SK-N-SH treated with all-trans-retinoic acid at 6 μM for 48 hours (cell line): ENCODE measurements at regions not wholly inside any gene's neighbourhood (a gene's known extent, or its start where the extent isn't known, plus 50 kb on each side); places are given as distances from the start of the nearest gene placed in this dataset.

Experiments used
- ATAC-seq: fragments of 200-7000 bp; cut with Tn5 transposase; 3 replicates; pipeline ENCODE4 v1.9.1; 2020; ENCODE audit warnings: mild to moderate bottlenecking, moderate library complexity
- BACH2 ChIP-seq: fragments of 250-450 bp; sonication (Bioruptor Pico); IDR thresholded peaks from 2 replicates; pipeline ENCODE4 v1.9.0; 2021; ENCODE audit warnings: mild to moderate bottlenecking, borderline replicate concordance
- ESRRG ChIP-seq: fragments of 250-450 bp; sonication (Bioruptor Pico); IDR thresholded peaks from 2 replicates; pipeline ENCODE4 v1.6.1; 2021; ENCODE audit warnings: mild to moderate bottlenecking
- GLIS3 ChIP-seq: fragments of 250-450 bp; sonication (Bioruptor Pico); IDR thresholded peaks from 2 replicates; pipeline ENCODE4 v1.5.0; 2020; ENCODE audit warnings: mild to moderate bottlenecking, moderate library complexity
- ISL1 ChIP-seq: fragments of 250-450 bp; sonication (Bioruptor Pico); IDR thresholded peaks from 2 replicates; pipeline ENCODE4 v2.1.2; 2022; ENCODE audit warnings: mild to moderate bottlenecking, moderate library complexity
- PPARA ChIP-seq: fragments of 250-450 bp; sonication (Bioruptor Pico); IDR thresholded peaks from 2 replicates; pipeline ENCODE4 v1.5.0; 2020; ENCODE audit warnings: mild to moderate bottlenecking, borderline replicate concordance
- SNAI2 ChIP-seq: fragments of 250-450 bp; sonication (Bioruptor Pico); IDR thresholded peaks from 2 replicates; pipeline ENCODE4 v1.5.0; 2020; ENCODE audit warnings: mild to moderate bottlenecking, moderate library complexity
- ZC3H10 ChIP-seq: fragments of 250-450 bp; sonication (Bioruptor Pico); IDR thresholded peaks from 2 replicates; pipeline ENCODE4 v1.5.1; 2021; ENCODE audit warnings: mild to moderate bottlenecking, moderate library complexity
- ZFP3 ChIP-seq: fragments of 250-450 bp; sonication (Bioruptor Pico); IDR thresholded peaks from 2 replicates; pipeline ENCODE4 v1.5.0; 2020; ENCODE audit warnings: mild to moderate bottlenecking, moderate library complexity
- ZNF565 ChIP-seq: fragments of 450-650 bp; formaldehyde crosslinking; conservative IDR thresholded peaks from 2 replicates; pipeline ENCODE4 v1.5.0; 2020; ENCODE audit warnings: low read depth, mild to moderate bottlenecking, moderate library complexity
- ZNF70 ChIP-seq: fragments of 450-650 bp; formaldehyde crosslinking; IDR thresholded peaks from 2 replicates; pipeline ENCODE4 v1.5.0; 2020; ENCODE audit warnings: mild to moderate bottlenecking, moderate library complexity
- TF ChIP-seq, protein P1 (sequence below): fragments of 250-450 bp; sonication (Bioruptor Pico); IDR thresholded peaks from 2 replicates; pipeline ENCODE4 v1.8.0; 2021; ENCODE audit warnings: low read depth, mild to moderate bottlenecking, moderate library complexity, borderline replicate concordance
- TF ChIP-seq, protein P2 (sequence below): fragments of 250-450 bp; sonication (Bioruptor Pico); IDR thresholded peaks from 2 replicates; pipeline ENCODE4 v1.5.1; 2020; ENCODE audit warnings: low read depth, mild to moderate bottlenecking, moderate library complexity
- TF ChIP-seq, protein P3 (sequence below): fragments of 250-450 bp; sonication (Bioruptor Pico); IDR thresholded peaks from 2 replicates; pipeline ENCODE4 v1.5.1; 2021; ENCODE audit warnings: mild to moderate bottlenecking, moderate library complexity
- TF ChIP-seq, protein P4 (sequence below): fragments of 250-450 bp; sonication (Bioruptor Pico); IDR thresholded peaks from 2 replicates; pipeline ENCODE4 v1.8.0; 2020; ENCODE audit warnings: mild to moderate bottlenecking, moderate library complexity, borderline replicate concordance

DNA sequence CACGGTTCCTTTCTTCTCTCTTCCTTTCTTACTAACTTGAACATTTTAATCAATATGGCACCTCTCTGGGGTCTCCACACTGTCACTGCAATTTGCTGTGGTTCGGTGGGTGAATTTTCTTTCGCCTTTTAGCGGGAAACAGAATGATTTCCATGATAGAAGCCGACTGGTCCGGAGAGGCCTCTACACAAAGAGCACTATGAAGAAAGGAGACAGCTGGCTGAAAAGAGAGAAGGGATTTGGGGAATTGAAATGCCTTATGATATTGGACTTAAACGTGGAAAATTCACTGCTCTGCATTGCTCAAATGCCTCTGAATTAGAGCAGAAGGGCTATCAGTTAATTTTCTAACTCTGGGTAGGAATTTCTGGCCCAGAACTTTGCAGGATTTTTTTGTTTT is 55.9 kb downstream of the KCNA5 start:
- TF ChIP-seq, protein P1, sequence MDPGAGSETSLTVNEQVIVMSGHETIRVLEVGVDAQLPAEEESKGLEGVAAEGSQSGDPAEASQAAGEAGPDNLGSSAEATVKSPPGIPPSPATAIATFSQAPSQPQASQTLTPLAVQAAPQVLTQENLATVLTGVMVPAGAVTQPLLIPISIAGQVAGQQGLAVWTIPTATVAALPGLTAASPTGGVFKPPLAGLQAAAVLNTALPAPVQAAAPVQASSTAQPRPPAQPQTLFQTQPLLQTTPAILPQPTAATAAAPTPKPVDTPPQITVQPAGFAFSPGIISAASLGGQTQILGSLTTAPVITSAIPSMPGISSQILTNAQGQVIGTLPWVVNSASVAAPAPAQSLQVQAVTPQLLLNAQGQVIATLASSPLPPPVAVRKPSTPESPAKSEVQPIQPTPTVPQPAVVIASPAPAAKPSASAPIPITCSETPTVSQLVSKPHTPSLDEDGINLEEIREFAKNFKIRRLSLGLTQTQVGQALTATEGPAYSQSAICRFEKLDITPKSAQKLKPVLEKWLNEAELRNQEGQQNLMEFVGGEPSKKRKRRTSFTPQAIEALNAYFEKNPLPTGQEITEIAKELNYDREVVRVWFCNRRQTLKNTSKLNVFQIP (CRISPR knock-in tag), result no peak
- no peak for TF ChIP-seq PPARA (CRISPR knock-in tag)
- no peak for ATAC-seq

DNA sequence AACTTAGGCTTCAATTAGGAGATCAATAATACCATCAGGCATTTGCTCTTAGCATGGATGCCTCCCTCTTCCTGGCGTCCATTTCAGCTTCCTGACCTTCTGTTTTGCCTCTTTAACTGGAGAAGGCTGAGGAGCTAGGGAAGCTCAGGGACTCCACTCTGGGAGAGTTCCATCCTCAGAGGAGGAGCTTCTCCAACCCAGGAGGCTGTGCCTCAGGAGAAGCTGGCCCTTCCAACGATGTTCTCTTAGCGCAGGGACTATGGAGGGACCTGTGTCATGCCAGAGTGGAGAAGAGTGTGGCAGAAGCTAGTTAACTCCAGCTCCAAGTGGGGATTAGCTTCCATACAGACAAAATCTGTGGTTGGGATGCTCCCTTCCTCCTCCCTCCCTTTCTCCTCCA is 58.0 kb downstream of the KCNA5 start:
- ATAC-seq, result no peak
- TF ChIP-seq GLIS3 (CRISPR knock-in tag), result no peak
- TF ChIP-seq, all 23 proteins: peak for 0

DNA sequence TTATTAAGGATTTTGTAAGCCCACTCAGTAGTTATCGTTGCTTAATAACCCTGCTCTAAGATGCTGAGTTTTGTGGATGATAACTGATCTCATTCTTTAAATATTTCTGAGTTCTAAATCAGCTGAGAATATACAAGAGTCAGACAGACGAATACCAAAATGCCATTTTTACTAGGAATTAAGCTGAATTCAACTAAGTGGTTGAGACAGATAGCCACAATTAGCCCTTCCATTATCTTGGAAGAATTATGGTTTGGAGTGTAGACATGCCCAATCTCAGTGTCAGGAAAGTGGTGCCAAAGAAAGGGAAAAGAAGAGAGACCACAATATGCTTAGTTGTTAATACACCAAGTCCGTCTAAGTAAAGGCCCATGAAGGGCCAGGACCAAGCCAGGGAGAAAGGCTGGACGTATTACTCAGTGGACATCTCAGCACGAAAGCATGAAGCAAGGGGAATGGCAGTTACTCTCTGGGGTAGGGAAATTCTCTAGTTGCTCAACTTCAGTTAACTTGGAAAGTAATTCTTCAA is 58.6 kb downstream of the KCNA5 start:
- TF ChIP-seq, protein P2, sequence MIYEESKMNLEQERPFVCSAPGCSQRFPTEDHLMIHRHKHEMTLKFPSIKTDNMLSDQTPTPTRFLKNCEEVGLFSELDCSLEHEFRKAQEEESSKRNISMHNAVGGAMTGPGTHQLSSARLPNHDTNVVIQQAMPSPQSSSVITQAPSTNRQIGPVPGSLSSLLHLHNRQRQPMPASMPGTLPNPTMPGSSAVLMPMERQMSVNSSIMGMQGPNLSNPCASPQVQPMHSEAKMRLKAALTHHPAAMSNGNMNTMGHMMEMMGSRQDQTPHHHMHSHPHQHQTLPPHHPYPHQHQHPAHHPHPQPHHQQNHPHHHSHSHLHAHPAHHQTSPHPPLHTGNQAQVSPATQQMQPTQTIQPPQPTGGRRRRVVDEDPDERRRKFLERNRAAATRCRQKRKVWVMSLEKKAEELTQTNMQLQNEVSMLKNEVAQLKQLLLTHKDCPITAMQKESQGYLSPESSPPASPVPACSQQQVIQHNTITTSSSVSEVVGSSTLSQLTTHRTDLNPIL (CRISPR knock-in tag), result no peak
- TF ChIP-seq, protein P3, sequence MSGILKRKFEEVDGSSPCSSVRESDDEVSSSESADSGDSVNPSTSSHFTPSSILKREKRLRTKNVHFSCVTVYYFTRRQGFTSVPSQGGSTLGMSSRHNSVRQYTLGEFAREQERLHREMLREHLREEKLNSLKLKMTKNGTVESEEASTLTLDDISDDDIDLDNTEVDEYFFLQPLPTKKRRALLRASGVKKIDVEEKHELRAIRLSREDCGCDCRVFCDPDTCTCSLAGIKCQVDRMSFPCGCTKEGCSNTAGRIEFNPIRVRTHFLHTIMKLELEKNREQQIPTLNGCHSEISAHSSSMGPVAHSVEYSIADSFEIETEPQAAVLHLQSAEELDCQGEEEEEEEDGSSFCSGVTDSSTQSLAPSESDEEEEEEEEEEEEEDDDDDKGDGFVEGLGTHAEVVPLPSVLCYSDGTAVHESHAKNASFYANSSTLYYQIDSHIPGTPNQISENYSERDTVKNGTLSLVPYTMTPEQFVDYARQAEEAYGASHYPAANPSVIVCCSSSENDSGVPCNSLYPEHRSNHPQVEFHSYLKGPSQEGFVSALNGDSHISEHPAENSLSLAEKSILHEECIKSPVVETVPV (CRISPR knock-in tag), result no peak
- TF ChIP-seq, protein P1 (CRISPR knock-in tag), result no peak
- TF ChIP-seq ZFP3 (no peak), GLIS3 (CRISPR knock-in tag) (no peak), ZC3H10 (CRISPR knock-in tag) (no peak), ISL1 (peak; percentile 53)
- ATAC-seq, result peak; percentile 56; the same call in 2 of the 3 replicates

DNA sequence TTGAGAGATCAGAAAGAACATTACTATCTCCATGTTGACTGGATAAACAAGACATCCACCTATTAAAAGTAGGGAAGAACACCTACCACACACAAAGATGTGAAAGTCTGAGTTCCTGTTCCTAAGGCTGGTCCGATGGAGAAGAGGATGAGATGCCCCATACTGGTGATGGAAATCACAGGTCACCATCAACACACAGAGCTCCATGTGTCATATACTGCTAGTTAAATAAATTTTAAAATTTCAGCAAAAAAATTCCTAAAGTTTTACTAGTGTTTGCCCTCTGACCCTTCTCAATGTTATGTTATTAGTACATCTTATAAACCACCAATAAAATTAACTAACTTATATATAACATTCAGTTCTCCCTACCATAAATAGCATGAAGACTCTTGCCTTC is 59.1 kb downstream of the KCNA5 start:
- TF ChIP-seq ISL1 (no peak), ZNF70 (CRISPR knock-in tag) (no peak), ZFP3 (no peak), BACH2 (CRISPR knock-in tag) (no peak), ZNF565 (no peak), ESRRG (CRISPR knock-in tag) (no peak), SNAI2 (no peak)
- TF ChIP-seq, protein P4, sequence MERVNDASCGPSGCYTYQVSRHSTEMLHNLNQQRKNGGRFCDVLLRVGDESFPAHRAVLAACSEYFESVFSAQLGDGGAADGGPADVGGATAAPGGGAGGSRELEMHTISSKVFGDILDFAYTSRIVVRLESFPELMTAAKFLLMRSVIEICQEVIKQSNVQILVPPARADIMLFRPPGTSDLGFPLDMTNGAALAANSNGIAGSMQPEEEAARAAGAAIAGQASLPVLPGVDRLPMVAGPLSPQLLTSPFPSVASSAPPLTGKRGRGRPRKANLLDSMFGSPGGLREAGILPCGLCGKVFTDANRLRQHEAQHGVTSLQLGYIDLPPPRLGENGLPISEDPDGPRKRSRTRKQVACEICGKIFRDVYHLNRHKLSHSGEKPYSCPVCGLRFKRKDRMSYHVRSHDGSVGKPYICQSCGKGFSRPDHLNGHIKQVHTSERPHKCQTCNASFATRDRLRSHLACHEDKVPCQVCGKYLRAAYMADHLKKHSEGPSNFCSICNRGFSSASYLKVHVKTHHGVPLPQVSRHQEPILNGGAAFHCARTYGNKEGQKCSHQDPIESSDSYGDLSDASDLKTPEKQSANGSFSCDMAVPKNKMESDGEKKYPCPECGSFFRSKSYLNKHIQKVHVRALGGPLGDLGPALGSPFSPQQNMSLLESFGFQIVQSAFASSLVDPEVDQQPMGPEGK (CRISPR knock-in tag), result no peak
- TF ChIP-seq, protein P3 (CRISPR knock-in tag), result no peak
- TF ChIP-seq, protein P1 (CRISPR knock-in tag), result no peak
- no peak for ATAC-seq
